ENCODE measurements at regions not wholly inside any gene's neighbourhood (a gene's known extent, or its start where the extent isn't known, plus 50 kb on each side); places are given as distances from the start of the nearest gene placed in this dataset.

GRCh38 chr6:41442800-41443501, 103.2 kb upstream of the FOXP4 start:
- H3K9me3 ChIP-seq (ENCODE audit: low read depth, low read length): no peaks in the 10 kb centered on the region
- no peak for DNase-seq (ENCODE audit: low read depth, low spot score)
- no peaks in the 10 kb centered on the region for H3K36me3 ChIP-seq (ENCODE audit: insufficient read depth, low read length)
- H3K4me3 ChIP-seq: no peak overlapping the region
- TF ChIP-seq FOXP2 (optimal IDR thresholded peaks at IDR 0.05; ENCODE audit: control extremely low read depth, extremely low read length, insufficient read depth) (no peak), POLR2AphosphoS5 (IDR thresholded peaks at IDR 0.05; ENCODE audit: borderline replicate concordance, low read depth, low read length) (no peak), EZH2 (IDR thresholded peaks at IDR 0.05) (no peak)
- H3K9ac ChIP-seq (ENCODE audit: insufficient read length): no peak overlapping the region
- H3K27ac ChIP-seq: no peak overlapping the region

- no peak overlapping the region for H3K27ac ChIP-seq
- H3K9ac ChIP-seq (ENCODE audit: insufficient read length): no peak overlapping the region
- TF ChIP-seq POLR2AphosphoS5 (IDR thresholded peaks at IDR 0.05; ENCODE audit: borderline replicate concordance, low read depth, low read length): no peak
- no peak for TF ChIP-seq EZH2 (IDR thresholded peaks at IDR 0.05)
- H3K36me3 ChIP-seq (ENCODE audit: insufficient read depth, low read length): no peaks in the 10 kb centered on the region
- DNase-seq (ENCODE audit: low read depth, low spot score): no peak
- no peaks in the 10 kb centered on the region for H3K9me3 ChIP-seq (ENCODE audit: low read depth, low read length)
- no peak overlapping the region for H3K4me3 ChIP-seq
These were observed 102.3 kb upstream of the FOXP4 start for GRCh38 chr6:41443616-41444525.

GRCh38 chr6:41445261-41445660, 100.9 kb upstream of the FOXP4 start:
- DNase-seq (ENCODE audit: low read depth, low spot score): no peak
- Histone ChIP-seq H3K9ac (ENCODE audit: insufficient read length) (no peak overlapping the region), H3K27ac (no peak overlapping the region), H3K36me3 (ENCODE audit: insufficient read depth, low read length) (no peaks in the 10 kb centered on the region), H3K4me3 (no peak overlapping the region), H3K9me3 (ENCODE audit: low read depth, low read length) (no peaks in the 10 kb centered on the region)
- no peak for TF ChIP-seq EZH2 (IDR thresholded peaks at IDR 0.05)
- no peak for TF ChIP-seq FOXP2 (optimal IDR thresholded peaks at IDR 0.05; ENCODE audit: control extremely low read depth, extremely low read length, insufficient read depth)
- TF ChIP-seq POLR2AphosphoS5 (IDR thresholded peaks at IDR 0.05; ENCODE audit: borderline replicate concordance, low read depth, low read length): no peak

- H3K9ac ChIP-seq (ENCODE audit: insufficient read length): no peak overlapping the region
- no peaks in the 10 kb centered on the region for H3K36me3 ChIP-seq (ENCODE audit: insufficient read depth, low read length)
- H3K4me3 ChIP-seq: no peak overlapping the region
- TF ChIP-seq EZH2 (IDR thresholded peaks at IDR 0.05) (no peak), POLR2AphosphoS5 (IDR thresholded peaks at IDR 0.05; ENCODE audit: borderline replicate concordance, low read depth, low read length) (no peak), FOXP2 (optimal IDR thresholded peaks at IDR 0.05; ENCODE audit: control extremely low read depth, extremely low read length, insufficient read depth) (no peak)
- no peak for DNase-seq (ENCODE audit: low read depth, low spot score)
- H3K9me3 ChIP-seq (ENCODE audit: low read depth, low read length): no peaks in the 10 kb centered on the region
- H3K27ac ChIP-seq: no peak overlapping the region
These were observed 100.0 kb upstream of the FOXP4 start for GRCh38 chr6:41446132-41446531.

GRCh38 chr6:41446907-41447545, 99.2 kb upstream of the FOXP4 start:
- Histone ChIP-seq H3K36me3 (ENCODE audit: insufficient read depth, low read length) (no peaks in the 10 kb centered on the region), H3K4me3 (no peak overlapping the region), H3K9me3 (ENCODE audit: low read depth, low read length) (no peaks in the 10 kb centered on the region), H3K27ac (no peak overlapping the region), H3K9ac (ENCODE audit: insufficient read length) (no peak overlapping the region)
- DNase-seq (ENCODE audit: low read depth, low spot score): no peak
- TF ChIP-seq EZH2 (IDR thresholded peaks at IDR 0.05): no peak
- no peak for TF ChIP-seq POLR2AphosphoS5 (IDR thresholded peaks at IDR 0.05; ENCODE audit: borderline replicate concordance, low read depth, low read length)
- no peak for TF ChIP-seq FOXP2 (optimal IDR thresholded peaks at IDR 0.05; ENCODE audit: control extremely low read depth, extremely low read length, insufficient read depth)

- Histone ChIP-seq H3K27ac (no peak overlapping the region), H3K9me3 (ENCODE audit: low read depth, low read length) (no peaks in the 10 kb centered on the region), H3K4me3 (no peak overlapping the region), H3K36me3 (ENCODE audit: insufficient read depth, low read length) (no peaks in the 10 kb centered on the region), H3K9ac (ENCODE audit: insufficient read length) (no peak overlapping the region)
- no peak for DNase-seq (ENCODE audit: low read depth, low spot score)
- TF ChIP-seq FOXP2 (optimal IDR thresholded peaks at IDR 0.05; ENCODE audit: control extremely low read depth, extremely low read length, insufficient read depth) (no peak), POLR2AphosphoS5 (IDR thresholded peaks at IDR 0.05; ENCODE audit: borderline replicate concordance, low read depth, low read length) (no peak), EZH2 (IDR thresholded peaks at IDR 0.05) (no peak)
These were observed 97.9 kb upstream of the FOXP4 start for GRCh38 chr6:41448256-41448655.

- H3K27ac ChIP-seq: no peak overlapping the region
- DNase-seq (ENCODE audit: low read depth, low spot score): no peak
- H3K36me3 ChIP-seq (ENCODE audit: insufficient read depth, low read length): no peaks in the 10 kb centered on the region
- H3K9me3 ChIP-seq (ENCODE audit: low read depth, low read length): no peaks in the 10 kb centered on the region
- H3K9ac ChIP-seq (ENCODE audit: insufficient read length): no peak overlapping the region
- no peak for TF ChIP-seq POLR2AphosphoS5 (IDR thresholded peaks at IDR 0.05; ENCODE audit: borderline replicate concordance, low read depth, low read length)
- no peak for TF ChIP-seq EZH2 (IDR thresholded peaks at IDR 0.05)
- TF ChIP-seq FOXP2 (optimal IDR thresholded peaks at IDR 0.05; ENCODE audit: control extremely low read depth, extremely low read length, insufficient read depth): no peak
- peak overlapping the region; percentile 16; the same call in 1 of the 2 replicates for H3K4me3 ChIP-seq
These were observed 96.6 kb upstream of the FOXP4 start for GRCh38 chr6:41449399-41450245.
